HEK293 (cell line): ENCODE measurements at regions not wholly inside any gene's neighbourhood (a gene's known extent, or its start where the extent isn't known, plus 50 kb on each side); places are given as distances from the start of the nearest gene placed in this dataset.
A peak's percentile ranks its signal among the peaks of the same experiment; 100 is the strongest.

Source experiments
- CTCF ChIA-PET: fragments of 350-600 bp; formaldehyde crosslinking; extraction: SDS; loops from one replicate; lab custom pipeline; 2021; ENCODE audit warnings: antibody characterized with exemption; lab: Yijun Ruan, JAX
- POLR2A ChIA-PET: fragments of 300-600 bp; formaldehyde crosslinking; extraction: SDS; loops from one replicate; lab custom pipeline; 2020; ENCODE audit warnings: antibody characterized with exemption, inconsistent platforms; lab: Yijun Ruan, JAX
- H3K27ac ChIP-seq: fragments of 200-500 bp; sonication (Bioruptor generic); 2 replicates; pipeline ENCODE4 v1.5.1; 2014; ENCODE audit warnings: low read depth, low read length, control low read depth, inconsistent platforms; ENCODE audit errors: extremely low read depth
- H3K36me3 ChIP-seq, 2 experiments: fragments of 200-500 bp in 1 of 2; sonication (Bioruptor generic) in 1 of 2; 1 replicate in 1 of 2; 2 replicates in 1 of 2; pipeline ENCODE4 v1.5.1; 2014 to 2017; ENCODE audit warnings: inconsistent platforms in 2 of 2, low read length in 2 of 2; ENCODE audit not compliant: control insufficient read depth in 2 of 2, insufficient read depth in 1 of 2
- H3K4me1 ChIP-seq: fragments of 200-500 bp; sonication (Bioruptor generic); 2 replicates; pipeline ENCODE4 v1.5.1; 2014; ENCODE audit warnings: mild to moderate bottlenecking, low read length, inconsistent platforms; ENCODE audit not compliant: control insufficient read depth, insufficient read depth
- H3K4me3 ChIP-seq: 2 replicates; pipeline ENCODE4 v1.5.1; 2011; ENCODE audit warnings: low read depth, mild to moderate bottlenecking, control low read depth, low read length, moderate library complexity
- H3K9me3 ChIP-seq: fragments of 200-500 bp; sonication (Bioruptor generic); 2 replicates; pipeline ENCODE4 v1.5.1; 2014; ENCODE audit warnings: low read depth, low read length, inconsistent platforms; ENCODE audit not compliant: control insufficient read depth, insufficient read depth
- EGR2 ChIP-seq: fragments of 450-650 bp; formaldehyde crosslinking; IDR thresholded peaks from 2 replicates; pipeline ENCODE4 v1.5.1; 2016; ENCODE audit warnings: low read depth, missing biosample characterization, missing genetic modification characterization
- GLIS1 ChIP-seq: fragments of 450-650 bp; formaldehyde crosslinking; IDR thresholded peaks from 2 replicates; pipeline ENCODE4 v1.5.1; 2016; ENCODE audit warnings: missing biosample characterization, missing genetic modification characterization
- GLIS2 ChIP-seq: fragments of 450-650 bp; formaldehyde crosslinking; IDR thresholded peaks from 2 replicates; pipeline ENCODE4 v1.5.1; 2016; ENCODE audit warnings: missing biosample characterization, missing genetic modification characterization
- MEIS1 ChIP-seq: sonication (generic); formaldehyde crosslinking; IDR thresholded peaks from 2 replicates; pipeline ENCODE4 v1.8.1; 2022; ENCODE audit warnings: missing genetic modification reagents, mild to moderate bottlenecking, borderline replicate concordance
- SP2 ChIP-seq: fragments of 450-650 bp; formaldehyde crosslinking; IDR thresholded peaks from 2 replicates; pipeline ENCODE4 v1.5.1; 2016; ENCODE audit warnings: missing biosample characterization, missing genetic modification characterization
- ZBTB17 ChIP-seq: fragments of 450-650 bp; formaldehyde crosslinking; IDR thresholded peaks from 2 replicates; pipeline ENCODE4 v1.5.1; 2016; ENCODE audit warnings: missing biosample characterization, missing genetic modification characterization
- ZFHX2 ChIP-seq: fragments of 450-650 bp; formaldehyde crosslinking; conservative IDR thresholded peaks from 2 replicates; pipeline ENCODE4 v1.5.1; 2016; ENCODE audit warnings: missing biosample characterization, missing genetic modification characterization
- ZNF19 ChIP-seq: fragments of 450-650 bp; formaldehyde crosslinking; IDR thresholded peaks from 2 replicates; pipeline ENCODE4; 2016; ENCODE audit warnings: missing biosample characterization, missing genetic modification characterization, low read depth
- ZNF391 ChIP-seq: fragments of 450-650 bp; formaldehyde crosslinking; IDR thresholded peaks from 2 replicates; pipeline ENCODE4 v1.5.1; 2016; ENCODE audit warnings: low read depth, missing biosample characterization, missing genetic modification characterization, borderline replicate concordance
- TF ChIP-seq, protein P1 (sequence below): fragments of 450-650 bp; formaldehyde crosslinking; IDR thresholded peaks from 2 replicates; pipeline ENCODE4 v1.5.1; 2016; ENCODE audit warnings: missing biosample characterization, missing genetic modification characterization
- TF ChIP-seq, protein P2 (sequence below): fragments of 450-650 bp; formaldehyde crosslinking; IDR thresholded peaks from 2 replicates; pipeline ENCODE4 v1.5.1; 2016; ENCODE audit warnings: missing biosample characterization, missing genetic modification characterization
- TF ChIP-seq, protein P3 (sequence below): fragments of 450-650 bp; formaldehyde crosslinking; IDR thresholded peaks from 2 replicates; pipeline ENCODE4 v1.5.1; 2016; ENCODE audit warnings: missing biosample characterization, missing genetic modification characterization

DNA sequence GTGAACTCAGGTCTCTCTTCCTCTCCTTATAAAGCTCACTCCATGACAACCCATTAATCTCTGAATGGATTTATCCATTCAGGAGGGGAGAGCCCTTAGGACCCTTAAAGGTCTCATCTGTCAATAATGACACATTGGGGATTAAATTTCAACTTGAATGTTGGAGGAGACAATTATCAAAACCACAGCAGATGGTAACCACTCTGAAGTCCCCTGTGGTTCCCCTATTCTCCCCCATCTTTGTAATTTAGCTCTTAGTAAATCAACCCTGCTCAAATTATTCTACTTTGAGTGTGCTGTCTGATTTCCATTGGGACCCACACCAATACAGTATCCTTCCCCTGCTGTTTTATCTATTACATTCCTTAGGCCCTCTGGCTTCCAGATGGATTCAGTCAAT lies 72.0 kb upstream of the RAI14 start (continued):
- TF ChIP-seq, protein P1, sequence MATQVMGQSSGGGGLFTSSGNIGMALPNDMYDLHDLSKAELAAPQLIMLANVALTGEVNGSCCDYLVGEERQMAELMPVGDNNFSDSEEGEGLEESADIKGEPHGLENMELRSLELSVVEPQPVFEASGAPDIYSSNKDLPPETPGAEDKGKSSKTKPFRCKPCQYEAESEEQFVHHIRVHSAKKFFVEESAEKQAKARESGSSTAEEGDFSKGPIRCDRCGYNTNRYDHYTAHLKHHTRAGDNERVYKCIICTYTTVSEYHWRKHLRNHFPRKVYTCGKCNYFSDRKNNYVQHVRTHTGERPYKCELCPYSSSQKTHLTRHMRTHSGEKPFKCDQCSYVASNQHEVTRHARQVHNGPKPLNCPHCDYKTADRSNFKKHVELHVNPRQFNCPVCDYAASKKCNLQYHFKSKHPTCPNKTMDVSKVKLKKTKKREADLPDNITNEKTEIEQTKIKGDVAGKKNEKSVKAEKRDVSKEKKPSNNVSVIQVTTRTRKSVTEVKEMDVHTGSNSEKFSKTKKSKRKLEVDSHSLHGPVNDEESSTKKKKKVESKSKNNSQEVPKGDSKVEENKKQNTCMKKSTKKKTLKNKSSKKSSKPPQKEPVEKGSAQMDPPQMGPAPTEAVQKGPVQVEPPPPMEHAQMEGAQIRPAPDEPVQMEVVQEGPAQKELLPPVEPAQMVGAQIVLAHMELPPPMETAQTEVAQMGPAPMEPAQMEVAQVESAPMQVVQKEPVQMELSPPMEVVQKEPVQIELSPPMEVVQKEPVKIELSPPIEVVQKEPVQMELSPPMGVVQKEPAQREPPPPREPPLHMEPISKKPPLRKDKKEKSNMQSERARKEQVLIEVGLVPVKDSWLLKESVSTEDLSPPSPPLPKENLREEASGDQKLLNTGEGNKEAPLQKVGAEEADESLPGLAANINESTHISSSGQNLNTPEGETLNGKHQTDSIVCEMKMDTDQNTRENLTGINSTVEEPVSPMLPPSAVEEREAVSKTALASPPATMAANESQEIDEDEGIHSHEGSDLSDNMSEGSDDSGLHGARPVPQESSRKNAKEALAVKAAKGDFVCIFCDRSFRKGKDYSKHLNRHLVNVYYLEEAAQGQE (tag by site-specific recombination) = no peak
- no peak for TF ChIP-seq ZNF19

DNA sequence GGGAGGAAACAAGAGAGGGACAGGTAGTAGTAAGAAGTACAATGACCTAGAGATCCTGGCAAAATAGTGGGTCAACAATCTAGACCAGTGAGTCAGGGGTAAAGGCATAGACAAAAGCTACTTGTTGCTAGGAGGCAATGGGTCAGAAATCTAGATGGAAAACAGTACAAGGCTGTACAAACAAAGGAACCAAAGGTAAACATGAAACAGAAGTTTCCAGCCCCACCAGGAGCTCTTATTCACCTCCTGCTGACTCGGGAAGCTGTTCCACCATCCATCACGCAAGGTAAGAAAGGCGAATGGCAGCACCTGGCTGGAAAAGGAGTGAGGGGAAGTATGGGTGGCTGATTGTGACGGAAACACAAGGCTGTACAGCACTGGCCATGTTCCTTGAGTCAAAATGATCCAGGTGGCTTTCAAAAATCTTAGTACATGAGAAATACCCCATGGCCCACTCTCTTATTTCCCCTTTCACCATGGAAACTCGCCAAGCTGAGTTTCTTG lies 70.5 kb upstream of the RAI14 start:
- Histone ChIP-seq H3K9me3 (no peaks in the 10 kb centered on the region), H3K4me1 (peaks cover 14% of the 10 kb centered on the region), H3K27ac (no peak overlapping the region), H3K4me3 (no peak overlapping the region), H3K36me3 (no peaks in the 10 kb centered on the region)
- ChIA-PET POLR2A (interaction anchor here (0.6 kb wide), 1 partner anchor 17 kb away, joined by 4 read pairs; no protein-coding TSS in a partner anchor), CTCF (interaction anchor here (0.9 kb wide), 1 partner anchor 109 kb away, joined by 3 read pairs; no protein-coding TSS in a partner anchor)
- TF ChIP-seq ZNF391 (tag by site-specific recombination) (no peak), GLIS1 (tag by site-specific recombination) (peak; percentile 40)
- TF ChIP-seq, protein P2, sequence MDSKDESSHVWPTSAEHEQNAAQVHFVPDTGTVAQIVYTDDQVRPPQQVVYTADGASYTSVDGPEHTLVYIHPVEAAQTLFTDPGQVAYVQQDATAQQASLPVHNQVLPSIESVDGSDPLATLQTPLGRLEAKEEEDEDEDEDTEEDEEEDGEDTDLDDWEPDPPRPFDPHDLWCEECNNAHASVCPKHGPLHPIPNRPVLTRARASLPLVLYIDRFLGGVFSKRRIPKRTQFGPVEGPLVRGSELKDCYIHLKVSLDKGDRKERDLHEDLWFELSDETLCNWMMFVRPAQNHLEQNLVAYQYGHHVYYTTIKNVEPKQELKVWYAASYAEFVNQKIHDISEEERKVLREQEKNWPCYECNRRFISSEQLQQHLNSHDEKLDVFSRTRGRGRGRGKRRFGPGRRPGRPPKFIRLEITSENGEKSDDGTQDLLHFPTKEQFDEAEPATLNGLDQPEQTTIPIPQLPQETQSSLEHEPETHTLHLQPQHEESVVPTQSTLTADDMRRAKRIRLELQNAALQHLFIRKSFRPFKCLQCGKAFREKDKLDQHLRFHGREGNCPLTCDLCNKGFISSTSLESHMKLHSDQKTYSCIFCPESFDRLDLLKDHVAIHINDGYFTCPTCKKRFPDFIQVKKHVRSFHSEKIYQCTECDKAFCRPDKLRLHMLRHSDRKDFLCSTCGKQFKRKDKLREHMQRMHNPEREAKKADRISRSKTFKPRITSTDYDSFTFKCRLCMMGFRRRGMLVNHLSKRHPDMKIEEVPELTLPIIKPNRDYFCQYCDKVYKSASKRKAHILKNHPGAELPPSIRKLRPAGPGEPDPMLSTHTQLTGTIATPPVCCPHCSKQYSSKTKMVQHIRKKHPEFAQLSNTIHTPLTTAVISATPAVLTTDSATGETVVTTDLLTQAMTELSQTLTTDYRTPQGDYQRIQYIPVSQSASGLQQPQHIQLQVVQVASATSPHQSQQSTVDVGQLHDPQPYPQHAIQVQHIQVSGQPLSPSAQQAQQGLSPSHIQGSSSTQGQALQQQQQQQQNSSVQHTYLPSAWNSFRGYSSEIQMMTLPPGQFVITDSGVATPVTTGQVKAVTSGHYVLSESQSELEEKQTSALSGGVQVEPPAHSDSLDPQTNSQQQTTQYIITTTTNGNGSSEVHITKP = no peak

DNA sequence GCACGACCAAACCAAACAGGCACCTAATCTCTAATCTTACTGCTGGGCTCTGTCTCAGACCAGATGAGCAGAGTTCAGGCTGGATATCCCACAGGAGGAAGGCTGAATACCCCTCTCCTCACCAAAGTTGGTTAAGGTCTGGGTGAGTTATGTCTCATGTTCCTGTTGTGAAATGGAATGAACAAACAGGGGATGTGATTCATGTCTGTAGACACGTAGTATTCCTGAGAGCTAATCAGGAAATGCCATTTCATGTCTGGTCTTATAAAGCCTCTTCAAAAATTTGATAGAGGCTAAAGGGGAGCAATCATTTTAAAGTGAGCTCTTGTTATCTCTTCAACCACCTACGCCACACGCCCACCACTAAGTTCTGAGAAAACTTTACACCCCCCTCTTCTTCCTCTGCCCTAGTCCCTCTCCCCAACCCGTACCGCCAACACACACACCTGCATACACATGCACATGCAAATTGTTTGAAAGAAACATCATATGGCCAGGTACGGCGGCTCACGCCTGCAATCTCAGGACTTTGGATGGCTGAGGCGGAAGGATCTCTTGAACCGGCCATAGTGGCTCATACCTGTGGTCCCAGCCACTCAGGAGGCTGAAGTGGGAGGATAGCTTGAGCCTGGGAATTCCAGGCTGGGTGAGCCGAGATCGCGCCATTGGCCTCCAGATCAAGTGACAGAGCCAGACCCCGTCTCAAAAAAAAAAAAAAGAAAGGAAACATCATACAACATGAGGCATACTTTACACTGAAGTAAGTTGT lies 69.8 kb upstream of the RAI14 start:
- Histone ChIP-seq H3K4me1 (peaks cover 12% of the 10 kb centered on the region), H3K4me3 (no peak overlapping the region), H3K9me3 (no peaks in the 10 kb centered on the region), H3K36me3 (no peaks in the 10 kb centered on the region), H3K27ac (no peak overlapping the region)
- CTCF ChIA-PET = interaction anchor here (0.6 to 0.9 kb wide), 5 partner anchors 60 to 628 kb away, joined by 3 to 5 read pairs (median 3); no protein-coding TSS in a partner anchor
- TF ChIP-seq, protein P3, sequence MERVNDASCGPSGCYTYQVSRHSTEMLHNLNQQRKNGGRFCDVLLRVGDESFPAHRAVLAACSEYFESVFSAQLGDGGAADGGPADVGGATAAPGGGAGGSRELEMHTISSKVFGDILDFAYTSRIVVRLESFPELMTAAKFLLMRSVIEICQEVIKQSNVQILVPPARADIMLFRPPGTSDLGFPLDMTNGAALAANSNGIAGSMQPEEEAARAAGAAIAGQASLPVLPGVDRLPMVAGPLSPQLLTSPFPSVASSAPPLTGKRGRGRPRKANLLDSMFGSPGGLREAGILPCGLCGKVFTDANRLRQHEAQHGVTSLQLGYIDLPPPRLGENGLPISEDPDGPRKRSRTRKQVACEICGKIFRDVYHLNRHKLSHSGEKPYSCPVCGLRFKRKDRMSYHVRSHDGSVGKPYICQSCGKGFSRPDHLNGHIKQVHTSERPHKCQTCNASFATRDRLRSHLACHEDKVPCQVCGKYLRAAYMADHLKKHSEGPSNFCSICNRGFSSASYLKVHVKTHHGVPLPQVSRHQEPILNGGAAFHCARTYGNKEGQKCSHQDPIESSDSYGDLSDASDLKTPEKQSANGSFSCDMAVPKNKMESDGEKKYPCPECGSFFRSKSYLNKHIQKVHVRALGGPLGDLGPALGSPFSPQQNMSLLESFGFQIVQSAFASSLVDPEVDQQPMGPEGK (tag by site-specific recombination) = no peak
- TF ChIP-seq EGR2 (tag by site-specific recombination) (peak; percentile 97), MEIS1 (CRISPR knock-in tag) (no peak), SP2 (tag by site-specific recombination) (no peak), ZBTB17 (tag by site-specific recombination) (no peak), GLIS2 (no peak), ZFHX2 (tag by site-specific recombination) (peak; percentile 94)
- POLR2A ChIA-PET = interaction anchor here (0.6 kb wide), 1 partner anchor 16 kb away, joined by 4 read pairs; no protein-coding TSS in a partner anchor
